PFSK-1 (cell line): ENCODE measurements at regions not wholly inside any gene's neighbourhood (a gene's known extent, or its start where the extent isn't known, plus 50 kb on each side); places are given as distances from the start of the nearest gene placed in this dataset.

Experiments
- FOXP2 ChIP-seq: optimal IDR thresholded peaks from 2 replicates; pipeline ENCODE3; 2011; ENCODE audit warnings: borderline replicate concordance, control low read depth, inconsistent platforms; ENCODE audit not compliant: insufficient read depth; ENCODE audit errors: extremely low read length, extremely low read depth
- POLR2AphosphoS5 ChIP-seq: IDR thresholded peaks from 2 replicates; pipeline ENCODE4 v1.6.1; 2012; ENCODE audit warnings: low read depth, mild to moderate bottlenecking, control low read depth, low read length, moderate library complexity
- SIN3A ChIP-seq: IDR thresholded peaks from 2 replicates; pipeline ENCODE4 v1.6.1; 2012; ENCODE audit warnings: mild to moderate bottlenecking, low read length, moderate library complexity, borderline replicate concordance; ENCODE audit not compliant: insufficient read depth
- TF ChIP-seq, protein P1 (sequence below), 2 experiments: IDR thresholded peaks; 2 replicates each; pipeline versions ENCODE4 v1.6.1 to v1.8.0; 2011 to 2012; ENCODE audit warnings: low read depth in 2 of 2, low read length in 2 of 2, control low read depth in 1 of 2, inconsistent platforms in 1 of 2, mild to moderate bottlenecking in 1 of 2, moderate library complexity in 1 of 2; ENCODE audit not compliant: insufficient read depth in 1 of 2

DNA sequence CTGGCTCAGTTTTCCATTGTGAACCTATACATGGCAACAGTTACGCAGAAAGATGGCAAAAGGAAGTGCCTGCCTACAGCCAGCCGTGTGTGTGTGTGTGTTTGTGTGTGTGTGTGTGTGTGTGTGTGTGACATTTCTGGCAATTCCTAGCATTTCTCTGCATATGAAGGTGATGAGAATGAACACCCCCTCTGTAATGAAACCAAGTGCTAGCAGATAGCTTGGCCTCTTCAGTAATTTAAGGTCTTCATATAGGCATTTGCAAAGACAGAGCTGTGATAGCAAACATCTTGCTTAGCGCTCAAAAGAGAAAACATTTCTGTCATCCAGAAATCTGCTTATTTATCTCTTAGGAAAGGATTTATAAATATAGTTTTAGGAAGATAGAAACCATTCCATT lies 389.1 kb downstream of the AACS start:
- TF ChIP-seq FOXP2: no peak
- TF ChIP-seq, protein P1, sequence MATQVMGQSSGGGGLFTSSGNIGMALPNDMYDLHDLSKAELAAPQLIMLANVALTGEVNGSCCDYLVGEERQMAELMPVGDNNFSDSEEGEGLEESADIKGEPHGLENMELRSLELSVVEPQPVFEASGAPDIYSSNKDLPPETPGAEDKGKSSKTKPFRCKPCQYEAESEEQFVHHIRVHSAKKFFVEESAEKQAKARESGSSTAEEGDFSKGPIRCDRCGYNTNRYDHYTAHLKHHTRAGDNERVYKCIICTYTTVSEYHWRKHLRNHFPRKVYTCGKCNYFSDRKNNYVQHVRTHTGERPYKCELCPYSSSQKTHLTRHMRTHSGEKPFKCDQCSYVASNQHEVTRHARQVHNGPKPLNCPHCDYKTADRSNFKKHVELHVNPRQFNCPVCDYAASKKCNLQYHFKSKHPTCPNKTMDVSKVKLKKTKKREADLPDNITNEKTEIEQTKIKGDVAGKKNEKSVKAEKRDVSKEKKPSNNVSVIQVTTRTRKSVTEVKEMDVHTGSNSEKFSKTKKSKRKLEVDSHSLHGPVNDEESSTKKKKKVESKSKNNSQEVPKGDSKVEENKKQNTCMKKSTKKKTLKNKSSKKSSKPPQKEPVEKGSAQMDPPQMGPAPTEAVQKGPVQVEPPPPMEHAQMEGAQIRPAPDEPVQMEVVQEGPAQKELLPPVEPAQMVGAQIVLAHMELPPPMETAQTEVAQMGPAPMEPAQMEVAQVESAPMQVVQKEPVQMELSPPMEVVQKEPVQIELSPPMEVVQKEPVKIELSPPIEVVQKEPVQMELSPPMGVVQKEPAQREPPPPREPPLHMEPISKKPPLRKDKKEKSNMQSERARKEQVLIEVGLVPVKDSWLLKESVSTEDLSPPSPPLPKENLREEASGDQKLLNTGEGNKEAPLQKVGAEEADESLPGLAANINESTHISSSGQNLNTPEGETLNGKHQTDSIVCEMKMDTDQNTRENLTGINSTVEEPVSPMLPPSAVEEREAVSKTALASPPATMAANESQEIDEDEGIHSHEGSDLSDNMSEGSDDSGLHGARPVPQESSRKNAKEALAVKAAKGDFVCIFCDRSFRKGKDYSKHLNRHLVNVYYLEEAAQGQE (IDR thresholded peaks at IDR 0.05; ENCODE audit: insufficient read depth in 1 of 2, low read depth in 2 of 2, low read length in 2 of 2): no peak
- no peak for TF ChIP-seq POLR2AphosphoS5
- no peak for TF ChIP-seq SIN3A
